GM19035 (cell line): ENCODE measurements at regions not wholly inside any gene's neighbourhood (a gene's known extent, or its start where the extent isn't known, plus 50 kb on each side); places are given as distances from the start of the nearest gene placed in this dataset.
"Not testable (repeated sequence)": the region's sequence is repeated elsewhere in the genome, so short reads cannot be mapped to it uniquely, and the experiment has no call there.

Experiments
- ATAC-seq: cut with Tn5 transposase; IDR thresholded peaks from one replicate; pipeline ENCODE4 v1.9.1; 2021; ENCODE audit not compliant: unreplicated experiment

DNA sequence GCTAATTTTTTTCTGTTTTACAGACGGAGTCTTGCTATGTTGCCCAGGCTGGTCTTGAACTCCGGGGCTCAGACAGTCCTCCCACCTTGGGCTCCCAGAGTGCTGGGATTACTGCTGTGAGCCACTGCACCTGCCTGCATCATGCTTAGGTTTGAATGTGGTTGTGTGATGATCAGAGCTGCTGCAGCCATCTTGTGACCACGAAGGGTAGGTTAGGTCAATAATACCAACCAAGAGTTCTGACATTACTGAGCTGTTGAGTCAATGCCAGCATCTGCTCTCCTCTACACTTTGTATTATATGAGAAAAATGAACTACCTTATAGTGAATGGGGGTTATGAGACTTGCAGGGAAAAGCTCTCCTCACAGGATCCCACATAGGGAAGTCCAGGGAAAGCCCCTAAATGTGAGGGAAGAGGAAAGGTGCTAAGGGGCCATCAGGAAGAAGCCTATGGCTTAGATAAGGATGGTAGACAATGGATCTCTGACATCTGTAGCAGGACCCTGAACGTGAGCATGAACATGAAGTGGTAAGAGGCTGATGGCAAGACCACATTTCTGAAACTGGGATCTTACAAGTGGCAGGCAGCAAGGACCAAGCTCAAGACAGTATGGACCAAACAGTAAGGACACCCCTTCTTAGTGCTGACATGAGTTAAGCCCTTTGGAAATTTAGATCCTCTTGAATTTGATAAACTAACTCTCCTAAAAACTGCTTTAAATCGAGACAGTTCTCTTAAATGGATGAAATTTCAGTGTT is 75.7 kb upstream of the ZNF169 start:
- ATAC-seq = no peak

DNA sequence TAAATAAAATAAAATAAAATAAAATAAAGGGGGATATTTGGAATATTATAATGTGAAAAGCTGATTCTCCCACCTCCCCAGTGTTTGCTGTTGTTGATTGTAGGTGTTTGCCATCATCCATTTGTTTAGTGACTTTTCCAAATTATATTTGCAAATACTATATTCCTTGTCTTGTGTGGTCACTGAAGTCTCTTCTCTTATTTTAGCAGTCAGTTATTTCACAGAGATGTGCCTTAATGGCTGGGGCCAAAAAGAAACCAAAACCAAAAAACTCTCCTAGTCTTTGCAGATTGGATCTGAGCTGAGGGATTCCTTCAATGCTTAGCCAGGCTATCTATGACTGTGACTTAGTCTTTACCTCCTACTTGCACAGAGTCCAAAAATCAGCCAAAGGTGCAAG is 70.9 kb upstream of the ZNF169 start:
- ATAC-seq = no peak

DNA sequence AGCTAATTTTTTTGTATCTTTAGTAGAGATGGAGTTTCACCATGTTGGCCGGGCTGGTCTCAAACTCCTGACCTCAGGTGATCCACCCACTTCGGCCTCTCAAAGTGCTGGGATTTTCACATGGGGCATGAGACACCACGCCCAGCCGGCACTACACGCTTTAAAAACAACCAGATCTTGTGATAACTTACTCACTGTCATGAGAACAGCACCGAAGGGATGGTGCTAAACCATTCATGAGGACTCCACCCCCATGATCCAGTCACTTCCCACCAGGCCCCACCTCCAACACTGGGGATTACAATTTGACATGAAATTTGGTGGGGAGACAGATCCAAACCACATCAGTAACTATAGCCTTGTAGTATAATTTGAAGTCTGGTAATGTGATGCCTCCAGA is 67.4 kb upstream of the ZNF169 start:
- not testable (repeated sequence) for ATAC-seq

DNA sequence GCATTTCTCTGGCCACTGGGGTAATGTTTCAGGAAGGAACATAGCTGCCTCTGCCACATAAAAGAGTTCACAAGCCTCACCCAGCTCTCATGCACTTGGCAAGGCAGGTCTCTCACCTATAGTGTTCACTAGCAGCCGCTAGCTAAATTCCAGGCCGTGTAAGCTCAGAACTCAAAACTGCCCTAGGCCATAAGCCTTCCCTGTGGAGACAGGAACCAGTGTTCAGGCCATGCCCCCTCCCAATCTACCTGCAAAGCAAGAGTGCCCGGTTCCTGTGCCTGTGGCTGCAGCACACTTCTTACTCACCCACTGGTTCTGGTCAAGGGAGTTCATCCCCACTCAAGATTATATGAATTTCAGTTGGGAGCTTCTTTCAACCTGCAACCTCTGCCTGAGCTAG is 60.7 kb upstream of the ZNF169 start:
- no peak for ATAC-seq

DNA sequence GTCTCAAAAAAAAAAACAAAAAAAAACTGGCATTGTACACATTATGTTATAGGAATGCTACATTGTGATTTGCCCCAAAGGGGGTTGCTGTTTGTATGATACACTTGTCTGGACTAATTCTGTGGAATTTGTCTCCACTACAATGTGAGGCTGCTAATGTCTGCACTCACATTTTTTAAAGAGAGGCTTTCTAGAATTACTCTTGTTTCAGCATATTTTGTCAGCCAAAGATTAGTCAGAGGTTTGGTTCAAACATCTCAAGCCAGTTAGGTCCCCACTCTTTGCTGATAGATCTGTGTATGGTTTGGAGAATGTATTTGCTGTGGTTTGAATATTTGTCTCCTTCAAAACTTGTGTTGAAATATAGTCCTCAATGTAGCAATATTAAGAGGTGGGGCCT is 59.3 kb upstream of the ZNF169 start:
- no peak for ATAC-seq

DNA sequence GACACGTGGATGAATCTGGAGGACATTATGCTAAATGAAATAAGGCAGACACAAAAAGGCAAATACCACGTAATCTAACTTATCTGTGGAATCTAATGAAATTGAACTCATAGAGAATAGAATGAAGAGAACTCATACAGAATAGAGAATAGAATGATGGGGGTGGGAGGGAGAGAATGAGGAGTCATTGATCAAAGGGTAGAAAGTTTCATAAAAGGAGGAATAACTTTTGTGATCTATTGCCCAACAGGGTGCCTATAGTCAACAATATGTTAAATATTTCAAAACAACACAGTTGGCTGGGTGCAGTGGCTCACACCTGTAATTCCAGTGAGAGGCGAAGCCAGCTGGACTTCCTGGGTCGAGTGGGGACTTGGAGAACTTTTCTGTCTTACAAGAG is 54.9 kb upstream of the ZNF169 start:
- no peak for ATAC-seq

DNA sequence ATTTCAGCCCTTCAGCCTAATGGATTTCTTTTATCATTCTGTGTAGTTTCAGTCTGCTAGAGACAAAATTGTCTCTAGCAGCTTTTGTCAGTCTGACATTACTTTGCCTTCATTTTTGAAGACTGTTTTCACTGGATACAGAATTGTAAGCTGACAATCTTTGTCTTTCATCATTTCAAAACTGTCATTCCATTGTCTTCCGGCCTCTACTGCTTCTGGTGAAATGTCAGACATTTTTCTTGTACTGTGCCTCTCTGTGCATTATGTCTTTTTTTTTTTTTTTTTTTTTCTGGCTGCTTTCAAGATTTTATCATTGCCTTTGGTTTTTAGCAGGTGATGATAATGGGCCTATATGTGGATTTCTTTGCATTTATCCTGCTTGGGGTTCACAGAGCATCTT is 51.3 kb upstream of the ZNF169 start:
- ATAC-seq = no peak
